ENCODE measurements at regions not wholly inside any gene's neighbourhood (a gene's known extent, or its start where the extent isn't known, plus 50 kb on each side); places are given as distances from the start of the nearest gene placed in this dataset.
"Not testable (repeated sequence)": the region's sequence is repeated elsewhere in the genome, so short reads cannot be mapped to it uniquely, and the experiment has no call there.

GRCh38 chr4:184907216-184907615, 81.4 kb upstream of the ACSL1 start:
- H3K9ac ChIP-seq (ENCODE audit: low read length): no peak overlapping the region
- TF ChIP-seq CTCF (IDR thresholded peaks at IDR 0.05; ENCODE audit: low read depth, low read length) (peak; percentile 44), EZH2phosphoT487 (IDR thresholded peaks at IDR 0.05; ENCODE audit: low read depth) (no peak)
- no peaks in the 10 kb centered on the region for H3K79me2 ChIP-seq (ENCODE audit: low read length)
- H4K20me1 ChIP-seq (ENCODE audit: insufficient read depth, low read length): no peaks in the 10 kb centered on the region
- H2AFZ ChIP-seq (ENCODE audit: low read depth, low read length): no peak overlapping the region
- peaks cover 9% of the 10 kb centered on the region for H3K4me1 ChIP-seq (ENCODE audit: low read length)
- peak overlapping the region; percentile 34 for H3K4me2 ChIP-seq (ENCODE audit: low read length)
- no peaks in the 10 kb centered on the region for H3K9me3 ChIP-seq (ENCODE audit: insufficient read depth, low read length)
- H3K27me3 ChIP-seq (ENCODE audit: low read depth, low read length): no peaks in the 10 kb centered on the region
- no peak overlapping the region for H3K4me3 ChIP-seq (ENCODE audit: low read length)
- H3K27ac ChIP-seq (ENCODE audit: low read length): no peak overlapping the region
- no peaks in the 10 kb centered on the region for H3K36me3 ChIP-seq (replicated peaks; ENCODE audit: low read depth, low read length)

DNA sequence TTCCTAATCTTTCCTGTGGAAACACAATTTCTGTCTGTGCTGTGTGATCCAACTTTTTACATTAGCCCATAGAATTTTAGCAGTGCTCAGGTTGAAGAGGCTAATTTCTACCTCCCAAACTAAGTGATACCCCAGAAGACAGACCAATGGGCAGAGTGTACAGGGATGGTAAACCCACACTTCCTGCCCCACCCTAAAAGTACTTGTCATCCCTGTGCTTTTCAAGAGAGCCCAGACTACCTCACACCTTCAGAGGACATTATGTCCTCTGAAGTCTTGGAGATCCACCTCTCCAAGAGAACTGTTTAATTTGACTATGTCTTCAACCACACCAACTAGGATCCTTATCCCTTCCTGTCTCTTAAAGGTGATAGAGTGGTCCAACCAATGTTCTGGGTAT, 82.0 kb upstream of the ACSL1 start:
- Histone ChIP-seq H3K9ac (ENCODE audit: low read length) (no peak overlapping the region), H2AFZ (ENCODE audit: low read depth, low read length) (no peak overlapping the region), H3K4me1 (ENCODE audit: low read length) (peaks cover 9% of the 10 kb centered on the region), H4K20me1 (ENCODE audit: insufficient read depth, low read length) (no peaks in the 10 kb centered on the region), H3K27me3 (ENCODE audit: low read depth, low read length) (no peaks in the 10 kb centered on the region), H3K9me3 (ENCODE audit: insufficient read depth, low read length) (no peaks in the 10 kb centered on the region), H3K27ac (ENCODE audit: low read length) (no peak overlapping the region), H3K79me2 (ENCODE audit: low read length) (no peaks in the 10 kb centered on the region), H3K36me3 (replicated peaks; ENCODE audit: low read depth, low read length) (no peaks in the 10 kb centered on the region), H3K4me3 (ENCODE audit: low read length) (no peak overlapping the region), H3K4me2 (ENCODE audit: low read length) (0 out of 2 replicates have a peak overlapping the region, but pooled peaks have one; percentile 34)
- TF ChIP-seq EZH2phosphoT487 (IDR thresholded peaks at IDR 0.05; ENCODE audit: low read depth): no peak
- TF ChIP-seq CTCF (IDR thresholded peaks at IDR 0.05; ENCODE audit: low read depth, low read length): no peak

- Histone ChIP-seq H3K4me3 (ENCODE audit: low read length) (no peak overlapping the region), H3K27ac (ENCODE audit: low read length) (no peak overlapping the region), H3K9me3 (ENCODE audit: insufficient read depth, low read length) (no peaks in the 10 kb centered on the region), H3K9ac (ENCODE audit: low read length) (no peak overlapping the region), H3K36me3 (replicated peaks; ENCODE audit: low read depth, low read length) (no peaks in the 10 kb centered on the region), H3K4me2 (ENCODE audit: low read length) (no peak overlapping the region), H3K4me1 (ENCODE audit: low read length) (peaks cover 9% of the 10 kb centered on the region), H3K27me3 (ENCODE audit: low read depth, low read length) (no peaks in the 10 kb centered on the region), H2AFZ (ENCODE audit: low read depth, low read length) (no peak overlapping the region), H4K20me1 (ENCODE audit: insufficient read depth, low read length) (no peaks in the 10 kb centered on the region), H3K79me2 (ENCODE audit: low read length) (no peaks in the 10 kb centered on the region)
- TF ChIP-seq EZH2phosphoT487 (IDR thresholded peaks at IDR 0.05; ENCODE audit: low read depth) (no peak), CTCF (IDR thresholded peaks at IDR 0.05; ENCODE audit: low read depth, low read length) (no peak)
These were observed 85.5 kb upstream of the ACSL1 start for GRCh38 chr4:184911310-184911709.

- Histone ChIP-seq H3K9me3 (ENCODE audit: insufficient read depth, low read length) (no peaks in the 10 kb centered on the region), H4K20me1 (ENCODE audit: insufficient read depth, low read length) (no peaks in the 10 kb centered on the region), H2AFZ (ENCODE audit: low read depth, low read length) (no peak overlapping the region), H3K4me1 (ENCODE audit: low read length) (no peaks in the 10 kb centered on the region), H3K36me3 (replicated peaks; ENCODE audit: low read depth, low read length) (no peaks in the 10 kb centered on the region), H3K9ac (ENCODE audit: low read length) (no peak overlapping the region), H3K4me3 (ENCODE audit: low read length) (no peak overlapping the region), H3K27me3 (ENCODE audit: low read depth, low read length) (no peaks in the 10 kb centered on the region), H3K79me2 (ENCODE audit: low read length) (no peaks in the 10 kb centered on the region), H3K4me2 (ENCODE audit: low read length) (no peak overlapping the region), H3K27ac (ENCODE audit: low read length) (no peak overlapping the region)
- TF ChIP-seq CTCF (IDR thresholded peaks at IDR 0.05; ENCODE audit: low read depth, low read length): no peak
These were observed 87.8 kb upstream of the ACSL1 start for GRCh38 chr4:184913356-184914143.

- not testable (repeated sequence) for H3K36me3 ChIP-seq (replicated peaks; ENCODE audit: low read depth, low read length); H3K4me2 ChIP-seq (ENCODE audit: low read length); H3K27ac ChIP-seq (ENCODE audit: low read length); H3K4me1 ChIP-seq (ENCODE audit: low read length); H2AFZ ChIP-seq (ENCODE audit: low read depth, low read length); H3K79me2 ChIP-seq (ENCODE audit: low read length); H3K9ac ChIP-seq (ENCODE audit: low read length); H4K20me1 ChIP-seq (ENCODE audit: insufficient read depth, low read length); H3K4me3 ChIP-seq (ENCODE audit: low read length); H3K9me3 ChIP-seq (ENCODE audit: insufficient read depth, low read length); H3K27me3 ChIP-seq (ENCODE audit: low read depth, low read length)
These were observed 93.0 kb upstream of the ACSL1 start for GRCh38 chr4:184918799-184919198.

All from OCI-LY3 (cell line).